GM21390 (cell line): ENCODE measurements at regions not wholly inside any gene's neighbourhood (a gene's known extent, or its start where the extent isn't known, plus 50 kb on each side); places are given as distances from the start of the nearest gene placed in this dataset.
A peak's percentile ranks its signal among the peaks of the same experiment; 100 is the strongest.
"Not testable (repeated sequence)": the region's sequence is repeated elsewhere in the genome, so short reads cannot be mapped to it uniquely, and the experiment has no call there.

Experiments
- ATAC-seq: cut with Tn5 transposase; IDR thresholded peaks from one replicate; pipeline ENCODE4 v1.9.1; 2021; ENCODE audit not compliant: unreplicated experiment

GRCh38 chr1:177429234-177429633, 258.5 kb downstream of the BRINP2 start:
- ATAC-seq = no peak

GRCh38 chr1:177427811-177428210, 257.1 kb downstream of the BRINP2 start:
- no peak for ATAC-seq

GRCh38 chr1:177426497-177426896, 255.7 kb downstream of the BRINP2 start:
- no peak for ATAC-seq

GRCh38 chr1:177425199-177425598, 254.4 kb downstream of the BRINP2 start:
- ATAC-seq = no peak

- no peak for ATAC-seq
Observed at GRCh38 chr1:177424744-177425143, 254.0 kb downstream of the BRINP2 start.

- ATAC-seq = no peak
Observed at GRCh38 chr1:177423090-177423489, 252.3 kb downstream of the BRINP2 start.

- ATAC-seq = no peak
Observed at GRCh38 chr1:177413982-177414596, 243.3 kb downstream of the BRINP2 start.

- ATAC-seq = no peak
Observed at GRCh38 chr1:177411381-177411780, 240.6 kb downstream of the BRINP2 start.

GRCh38 chr1:177410179-177410766, 239.5 kb downstream of the BRINP2 start:
- ATAC-seq = no peak

- ATAC-seq = not testable (repeated sequence)
Observed at GRCh38 chr1:177406323-177406722, 235.6 kb downstream of the BRINP2 start.

- no peak for ATAC-seq
Observed at GRCh38 chr1:177392336-177392735, 221.6 kb downstream of the BRINP2 start.

- ATAC-seq = peak; percentile 58
Observed at GRCh38 chr1:177385760-177386698, 215.3 kb downstream of the BRINP2 start.

GRCh38 chr1:177384461-177384860, 213.7 kb downstream of the BRINP2 start:
- no peak for ATAC-seq

GRCh38 chr1:177383715-177384114, 213.0 kb downstream of the BRINP2 start:
- no peak for ATAC-seq

- no peak for ATAC-seq
Observed at GRCh38 chr1:177377866-177378265, 207.1 kb downstream of the BRINP2 start.

- ATAC-seq = peak; percentile 54
Observed at GRCh38 chr1:177368255-177368654, 197.5 kb downstream of the BRINP2 start.

GRCh38 chr1:177366091-177366490, 195.3 kb downstream of the BRINP2 start:
- no peak for ATAC-seq

- ATAC-seq = no peak
Observed at GRCh38 chr1:177360791-177361190, 190.0 kb downstream of the BRINP2 start.

GRCh38 chr1:177356674-177357435, 186.1 kb downstream of the BRINP2 start:
- ATAC-seq = no peak

- no peak for ATAC-seq
Observed at GRCh38 chr1:177355575-177355974, 184.8 kb downstream of the BRINP2 start.

GRCh38 chr1:177354247-177354646, 183.5 kb downstream of the BRINP2 start:
- ATAC-seq = no peak
